ENCODE measurements at regions not wholly inside any gene's neighbourhood (a gene's known extent, or its start where the extent isn't known, plus 50 kb on each side); places are given as distances from the start of the nearest gene placed in this dataset.
"Not testable (repeated sequence)": the region's sequence is repeated elsewhere in the genome, so short reads cannot be mapped to it uniquely, and the experiment has no call there.

- DNase-seq, result no peak
Measured at GRCh38 chrX:40224658-40225057, 126.9 kb upstream of the BCOR start.

GRCh38 chrX:40222612-40223011 lies 124.9 kb upstream of the BCOR start:
- DNase-seq, result not testable (repeated sequence)

GRCh38 chrX:40213092-40213491 lies 115.3 kb upstream of the BCOR start:
- no peak for DNase-seq

- DNase-seq, result no peak
Measured at GRCh38 chrX:40209951-40210617, 112.3 kb upstream of the BCOR start.

- no peak for DNase-seq
Measured at GRCh38 chrX:40207626-40208025, 109.9 kb upstream of the BCOR start.

GRCh38 chrX:40205471-40205870 lies 107.7 kb upstream of the BCOR start:
- no peak for DNase-seq

GRCh38 chrX:40202456-40202855 lies 104.7 kb upstream of the BCOR start:
- peak; percentile 7 for DNase-seq

- DNase-seq, result no peak
Measured at GRCh38 chrX:40201329-40201885, 103.6 kb upstream of the BCOR start.

- DNase-seq, result no peak
Measured at GRCh38 chrX:40199704-40200103, 101.9 kb upstream of the BCOR start.

- DNase-seq, result no peak
Measured at GRCh38 chrX:40197071-40197470, 99.3 kb upstream of the BCOR start.

GRCh38 chrX:40195368-40195767 lies 97.6 kb upstream of the BCOR start:
- DNase-seq, result no peak

- no peak for DNase-seq
Measured at GRCh38 chrX:40192196-40192595, 94.4 kb upstream of the BCOR start.

GRCh38 chrX:40189637-40190036 lies 91.9 kb upstream of the BCOR start:
- DNase-seq, result no peak

- DNase-seq, result no peak
Measured at GRCh38 chrX:40188573-40189417, 91.0 kb upstream of the BCOR start.

GRCh38 chrX:40184968-40185367 lies 87.2 kb upstream of the BCOR start:
- DNase-seq, result no peak

- no peak for DNase-seq
Measured at GRCh38 chrX:40182615-40183014, 84.9 kb upstream of the BCOR start.

- DNase-seq, result no peak
Measured at GRCh38 chrX:40182095-40182494, 84.3 kb upstream of the BCOR start.

GRCh38 chrX:40179283-40179682 lies 81.5 kb upstream of the BCOR start:
- no peak for DNase-seq

- DNase-seq, result no peak
Measured at GRCh38 chrX:40177942-40178715, 80.4 kb upstream of the BCOR start.

- DNase-seq, result no peak
Measured at GRCh38 chrX:40177489-40177888, 79.7 kb upstream of the BCOR start.

GRCh38 chrX:40177117-40177430 lies 79.3 kb upstream of the BCOR start:
- no peak for DNase-seq

GRCh38 chrX:40176351-40177116 lies 78.8 kb upstream of the BCOR start:
- DNase-seq, result peak; percentile 41
